Left lung (tissue), 4 donors: ENCODE measurements at regions not wholly inside any gene's neighbourhood (a gene's known extent, or its start where the extent isn't known, plus 50 kb on each side); places are given as distances from the start of the nearest gene placed in this dataset.

ENCODE experiments used
- ATAC-seq: fragments of 200-7000 bp; cut with Tn5 transposase; one replicate; pipeline ENCODE4 v1.9.1; 2020; ENCODE audit warnings: moderate library complexity
- DNase-seq, 4 donors: peaks; one replicate each; pipeline ENCODE4 v3.0.0-alpha.2; 2013 to 2020
- H3K27ac ChIP-seq, 2 donors: fragments of 200-600 bp; sonication (generic) in 1 of 2; one replicate each; pipeline versions ENCODE4 v1.5.0 to v1.8.0; 2020 to 2021
- H3K27me3 ChIP-seq, 2 donors: fragments of 200-600 bp; sonication (generic) in 1 of 2; one replicate each; pipeline versions ENCODE4 v1.5.0 to v1.8.0; 2020 to 2021
- H3K36me3 ChIP-seq, 2 donors: fragments of 200-600 bp; sonication (generic) in 1 of 2; one replicate each; pipeline versions ENCODE4 v1.5.0 to v1.8.0; 2020 to 2021
- H3K4me1 ChIP-seq, 2 donors: fragments of 200-600 bp; one replicate each; pipeline ENCODE4 v1.8.0; 2021
- H3K4me3 ChIP-seq, 2 donors: fragments of 200-600 bp; sonication (generic) in 1 of 2; one replicate each; pipeline versions ENCODE4 v1.5.0 to v1.8.0; 2020 to 2021; ENCODE audit warnings: mild to moderate bottlenecking in 1 of 2
- H3K9me3 ChIP-seq, 2 donors: fragments of 200-600 bp; sonication (generic) in 1 of 2; one replicate each; pipeline versions ENCODE4 v1.5.0 to v1.8.0; 2020 to 2021
- intact Hi-C, 2 donors: fragments of 100-400 bp; cut with DNase I; formaldehyde crosslinking; loops; one replicate each; pipeline versions ENCODE4 v1.11.2 to v1.14.2; 2022
- TF ChIP-seq, protein P1 (sequence below), 2 donors: fragments of 200-600 bp; sonication (generic) in 1 of 2; IDR thresholded peaks; one replicate each; pipeline versions ENCODE4 v1.5.0 to v1.8.0; 2021; ENCODE audit warnings: antibody characterized with exemption in 2 of 2
- donor health status: DM: no; HTN: yes; CAD: no.
- donor health status: DM: no; HTN: no; CAD: no.

DNA sequence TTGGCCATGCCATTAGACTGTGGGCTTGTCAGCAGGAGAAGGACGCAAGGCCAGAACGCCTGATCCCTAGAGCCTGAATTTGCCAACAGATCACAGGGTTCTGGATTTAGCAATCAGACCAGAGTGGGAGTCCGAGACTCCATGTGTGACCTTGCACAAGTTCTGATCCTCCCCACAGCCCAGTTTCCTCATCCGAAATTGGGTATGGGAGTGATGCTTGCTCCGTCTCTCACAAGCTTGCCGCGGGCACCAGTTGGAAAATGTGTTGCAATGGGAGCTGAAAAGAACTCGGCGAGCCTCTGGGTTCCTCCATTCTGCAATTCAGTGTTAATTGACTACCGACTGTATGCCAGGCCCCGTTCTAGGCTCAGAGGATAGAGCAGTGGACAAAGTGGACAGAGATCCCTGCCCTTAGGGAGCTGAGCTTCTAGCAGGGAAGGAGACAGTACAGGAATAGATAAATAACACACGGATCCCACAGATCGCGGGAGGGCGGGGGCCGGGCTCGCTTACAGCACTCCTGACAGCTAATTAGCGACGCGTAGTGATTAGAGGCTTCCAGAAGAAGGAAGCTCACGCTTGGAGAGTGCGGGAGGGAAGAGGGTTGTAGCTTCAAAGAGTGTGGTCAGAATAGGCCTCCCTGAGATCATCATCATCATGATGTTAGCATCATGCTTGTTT is 150.4 kb upstream of the CIBAR2 start:
- Histone ChIP-seq H3K9me3 (no peaks in the 10 kb centered on the region), H3K27me3 (peaks cover 0 to 48% of the 10 kb centered on the region in 2 donors), H3K4me3 (no peak overlapping the region), H3K27ac (no peak overlapping the region), H3K4me1 (no peaks in the 10 kb centered on the region), H3K36me3 (no peaks in the 10 kb centered on the region)
- ATAC-seq: peak; percentile 20
- DNase-seq: peak in 1 of 4 donors; percentile 64
- intact Hi-C loops: no loop called here
- TF ChIP-seq, protein P1, sequence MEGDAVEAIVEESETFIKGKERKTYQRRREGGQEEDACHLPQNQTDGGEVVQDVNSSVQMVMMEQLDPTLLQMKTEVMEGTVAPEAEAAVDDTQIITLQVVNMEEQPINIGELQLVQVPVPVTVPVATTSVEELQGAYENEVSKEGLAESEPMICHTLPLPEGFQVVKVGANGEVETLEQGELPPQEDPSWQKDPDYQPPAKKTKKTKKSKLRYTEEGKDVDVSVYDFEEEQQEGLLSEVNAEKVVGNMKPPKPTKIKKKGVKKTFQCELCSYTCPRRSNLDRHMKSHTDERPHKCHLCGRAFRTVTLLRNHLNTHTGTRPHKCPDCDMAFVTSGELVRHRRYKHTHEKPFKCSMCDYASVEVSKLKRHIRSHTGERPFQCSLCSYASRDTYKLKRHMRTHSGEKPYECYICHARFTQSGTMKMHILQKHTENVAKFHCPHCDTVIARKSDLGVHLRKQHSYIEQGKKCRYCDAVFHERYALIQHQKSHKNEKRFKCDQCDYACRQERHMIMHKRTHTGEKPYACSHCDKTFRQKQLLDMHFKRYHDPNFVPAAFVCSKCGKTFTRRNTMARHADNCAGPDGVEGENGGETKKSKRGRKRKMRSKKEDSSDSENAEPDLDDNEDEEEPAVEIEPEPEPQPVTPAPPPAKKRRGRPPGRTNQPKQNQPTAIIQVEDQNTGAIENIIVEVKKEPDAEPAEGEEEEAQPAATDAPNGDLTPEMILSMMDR (IDR thresholded peaks at IDR 0.05): no peak

DNA sequence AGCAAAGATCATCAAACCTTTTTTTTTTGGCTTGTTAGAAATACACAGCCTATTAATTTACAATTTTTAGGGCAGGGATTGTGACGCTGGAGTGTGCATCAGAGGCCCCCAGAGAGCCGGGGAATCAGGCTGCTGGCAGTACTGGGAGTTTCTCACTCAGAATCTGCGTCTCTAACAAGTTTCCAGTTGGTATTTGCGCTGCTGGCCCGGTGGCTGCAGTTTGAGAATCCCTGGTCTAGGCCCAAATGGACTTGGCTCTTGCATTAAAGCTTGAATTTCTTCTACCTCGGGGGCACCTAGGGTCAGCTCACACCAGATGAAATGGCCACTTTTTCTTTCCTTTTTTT is 150.9 kb upstream of the CIBAR2 start:
- DNase-seq: peak in 1 of 4 donors; percentile 54
- Histone ChIP-seq H3K36me3 (no peaks in the 10 kb centered on the region), H3K4me1 (no peaks in the 10 kb centered on the region), H3K27me3 (peaks cover 0 to 43% of the 10 kb centered on the region in 2 donors), H3K27ac (no peak overlapping the region), H3K4me3 (no peak overlapping the region), H3K9me3 (no peaks in the 10 kb centered on the region)
- TF ChIP-seq, protein P1 (IDR thresholded peaks at IDR 0.05): no peak
- ATAC-seq: no peak
- intact Hi-C loops: no loop called here

DNA sequence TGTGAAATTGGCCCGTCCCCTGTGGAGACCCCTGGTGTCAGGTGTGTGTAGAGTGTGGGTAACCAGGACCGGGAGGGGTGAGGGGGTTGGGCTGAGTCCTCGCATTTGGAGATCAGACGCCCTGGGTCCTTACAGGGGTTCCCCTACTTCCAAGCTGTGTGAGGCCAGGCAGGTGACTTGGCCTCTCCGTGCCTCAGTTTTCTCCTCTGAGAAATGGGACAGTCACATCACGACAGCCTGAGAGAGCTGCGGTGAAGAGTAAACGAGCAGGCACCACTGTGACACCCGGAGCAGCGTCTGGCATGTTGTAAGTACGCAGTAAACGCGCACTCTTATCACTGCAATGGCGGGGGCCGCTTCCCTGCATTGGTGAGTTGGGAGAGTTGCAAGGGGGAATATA is 152.5 kb upstream of the CIBAR2 start:
- Histone ChIP-seq H3K27ac (no peak overlapping the region), H3K4me3 (no peak overlapping the region), H3K27me3 (peaks cover 0 to 29% of the 10 kb centered on the region in 2 donors), H3K4me1 (no peaks in the 10 kb centered on the region), H3K36me3 (no peaks in the 10 kb centered on the region), H3K9me3 (no peaks in the 10 kb centered on the region)
- ATAC-seq (no peak), DNase-seq (no peak)
- intact Hi-C loops: no loop called here
- TF ChIP-seq, protein P1 (IDR thresholded peaks at IDR 0.05): no peak

DNA sequence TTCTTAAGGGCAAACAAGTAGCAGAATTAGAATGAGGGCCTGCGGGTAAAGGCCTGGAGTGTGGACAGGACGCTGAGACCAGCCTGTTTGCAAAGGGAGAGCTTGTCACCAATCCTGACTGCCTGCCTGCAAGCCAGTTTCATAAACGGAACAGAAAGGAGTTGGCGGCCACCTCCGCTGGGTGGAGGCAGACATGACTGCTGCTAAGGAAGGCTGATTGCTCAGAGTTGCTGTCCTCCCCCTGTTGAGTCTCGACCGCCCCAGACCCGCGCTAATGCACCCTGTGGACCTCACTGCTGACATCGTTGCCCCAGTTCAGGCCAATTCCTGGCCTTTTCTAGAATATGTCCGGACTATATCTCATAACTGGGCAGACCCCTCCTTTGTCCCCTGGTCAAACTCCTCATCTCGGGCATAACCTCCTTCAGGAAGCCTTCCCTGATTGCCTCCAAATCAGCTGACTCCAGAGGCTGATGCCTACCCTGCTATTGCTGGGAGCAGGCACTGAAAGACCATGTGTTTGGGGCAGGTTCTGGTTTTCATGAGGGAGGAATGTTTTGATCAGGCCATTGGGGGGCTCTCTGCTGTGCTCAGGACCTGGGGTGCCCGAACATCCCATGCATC is 153.0 kb upstream of the CIBAR2 start:
- peaks cover 0 to 26% of the 10 kb centered on the region in 2 donors for H3K27me3 ChIP-seq
- H3K4me3 ChIP-seq: no peak overlapping the region
- H3K27ac ChIP-seq: no peak overlapping the region
- H3K36me3 ChIP-seq: no peaks in the 10 kb centered on the region
- no peak for ATAC-seq
- DNase-seq: no peak
- intact Hi-C loops: no loop called here
- H3K9me3 ChIP-seq: no peaks in the 10 kb centered on the region
- TF ChIP-seq, protein P1 (IDR thresholded peaks at IDR 0.05): no peak
- H3K4me1 ChIP-seq: no peaks in the 10 kb centered on the region

DNA sequence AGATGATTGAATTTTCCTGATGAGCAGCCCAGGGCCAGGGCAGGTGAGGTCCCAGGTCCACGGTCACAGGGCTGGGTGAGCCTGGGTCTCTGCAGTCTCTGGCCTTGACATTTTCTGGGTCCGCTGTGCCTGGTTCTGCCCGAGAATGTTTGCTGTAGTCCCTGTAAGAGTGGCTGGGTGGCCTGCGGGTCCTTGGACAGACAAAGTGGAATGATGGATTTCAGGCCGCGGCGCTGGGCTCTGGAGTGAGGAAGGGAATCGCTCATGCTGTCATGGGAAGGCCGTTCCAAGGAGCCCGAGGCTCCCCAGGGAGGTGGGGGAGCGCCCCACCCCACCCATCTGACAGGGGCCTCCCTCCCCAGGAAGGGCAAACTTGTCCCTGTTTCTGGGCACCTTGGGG is 153.5 kb upstream of the CIBAR2 start:
- Histone ChIP-seq H3K36me3 (no peaks in the 10 kb centered on the region), H3K27ac (no peak overlapping the region), H3K4me1 (no peaks in the 10 kb centered on the region), H3K9me3 (no peaks in the 10 kb centered on the region), H3K4me3 (no peak overlapping the region), H3K27me3 (peaks cover 0 to 26% of the 10 kb centered on the region in 2 donors)
- TF ChIP-seq, protein P1 (IDR thresholded peaks at IDR 0.05): no peak
- DNase-seq: no peak
- intact Hi-C loops: no loop called here
- ATAC-seq: no peak
